Hindlimb muscle (tissue), 1 donor: ENCODE measurements at regions not wholly inside any gene's neighbourhood (a gene's known extent, or its start where the extent isn't known, plus 50 kb on each side); places are given as distances from the start of the nearest gene placed in this dataset.

Experiments used
- DNase-seq: peaks from one replicate; pipeline ENCODE4 v3.0.0-alpha.2; 2013

GRCh38 chr10:4475827-4476490 is 350.0 kb upstream of the AKR1E2 start:
- DNase-seq, result no peak

- no peak for DNase-seq
Observed at GRCh38 chr10:4474829-4475228, 351.2 kb upstream of the AKR1E2 start.

GRCh38 chr10:4473977-4474376 is 352.0 kb upstream of the AKR1E2 start:
- no peak for DNase-seq

DNA sequence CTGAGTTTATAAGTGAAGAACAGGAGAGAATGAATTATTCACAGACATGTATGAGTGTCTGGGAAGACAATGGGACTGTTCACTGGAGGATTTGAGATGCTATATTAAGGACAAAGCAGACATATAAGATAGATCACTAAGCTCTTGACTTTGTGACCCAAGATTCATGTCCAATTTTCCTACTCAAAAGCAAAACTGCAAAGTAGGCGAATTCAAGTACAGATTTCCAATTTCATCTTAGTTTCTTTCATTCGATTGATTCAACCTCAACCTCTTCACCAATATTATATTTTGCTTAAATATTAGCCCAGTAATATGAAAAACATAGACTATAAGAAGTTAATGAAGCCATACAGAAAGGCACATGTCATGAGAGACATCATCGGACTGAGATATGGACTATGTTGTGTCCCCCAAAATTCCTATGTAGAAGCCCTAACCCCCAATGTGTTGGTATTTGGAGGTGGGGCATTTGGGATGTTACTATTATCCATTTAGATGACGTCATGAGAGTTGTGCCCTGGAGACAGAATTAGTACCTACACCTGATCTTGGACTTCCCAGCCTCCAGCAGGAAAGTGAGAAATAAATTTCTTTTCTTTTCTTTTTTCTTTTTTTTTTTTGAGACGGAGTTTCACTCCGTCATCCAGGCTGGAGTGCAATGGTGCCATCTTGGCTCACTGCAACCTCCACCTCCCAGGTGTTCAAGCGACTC is 353.7 kb upstream of the AKR1E2 start:
- no peak for DNase-seq

DNA sequence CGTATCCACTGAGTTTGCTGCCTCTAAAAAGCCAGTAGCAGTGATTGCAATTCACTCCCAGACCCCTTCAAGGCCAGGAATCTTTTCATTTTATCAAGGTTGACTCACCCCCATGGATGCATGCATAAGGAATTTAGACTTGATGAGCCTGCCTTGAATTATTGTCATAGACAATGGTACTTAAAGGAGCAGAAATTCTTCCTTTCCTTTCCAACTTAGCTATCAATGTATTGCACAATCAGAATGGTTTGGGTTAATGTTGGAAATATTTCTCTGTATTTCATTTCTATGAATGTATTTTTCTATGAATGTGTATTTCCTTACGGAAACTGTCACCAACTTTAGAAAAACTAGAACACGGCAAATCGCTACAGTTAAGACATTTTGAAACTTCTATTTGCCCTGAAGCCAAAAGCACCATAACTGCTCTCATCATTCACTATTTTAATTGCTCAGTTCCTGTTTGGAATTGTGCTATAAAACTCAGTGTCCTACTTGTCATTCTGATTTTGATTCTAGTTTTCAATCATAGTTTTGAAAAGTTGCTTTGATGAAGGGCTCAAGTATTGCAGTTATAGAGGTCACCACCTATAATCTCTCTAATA is 355.7 kb upstream of the AKR1E2 start:
- DNase-seq, result no peak

- no peak for DNase-seq
Observed at GRCh38 chr10:4467481-4467880, 358.5 kb upstream of the AKR1E2 start.

GRCh38 chr10:4460267-4460666 is 365.7 kb upstream of the AKR1E2 start:
- no peak for DNase-seq

GRCh38 chr10:4459531-4459930 is 366.5 kb upstream of the AKR1E2 start:
- no peak for DNase-seq

- DNase-seq, result no peak
Observed at GRCh38 chr10:4457597-4457996, 368.4 kb upstream of the AKR1E2 start.

GRCh38 chr10:4456776-4457175 is 369.2 kb upstream of the AKR1E2 start:
- DNase-seq, result no peak

DNA sequence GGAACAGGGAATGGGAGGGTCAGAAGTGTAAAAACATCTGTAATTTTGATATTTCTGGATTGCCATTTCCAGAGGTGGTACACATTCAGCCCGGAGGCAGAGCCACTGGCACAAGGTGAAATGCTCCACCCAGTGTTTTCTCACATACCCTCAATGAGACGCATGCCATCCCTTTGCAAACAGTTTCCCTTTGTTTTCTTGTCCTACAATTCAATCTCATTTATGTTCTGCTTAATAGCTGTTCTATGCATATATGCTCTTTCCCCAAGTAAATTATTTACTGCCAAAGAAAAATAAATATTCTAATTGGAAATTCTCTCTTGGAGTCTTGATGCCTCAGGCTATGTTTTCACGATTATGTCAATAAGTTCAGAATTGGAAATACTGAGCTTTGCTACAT is 369.7 kb upstream of the AKR1E2 start:
- no peak for DNase-seq

GRCh38 chr10:4453950-4454349 is 372.1 kb upstream of the AKR1E2 start:
- DNase-seq, result no peak

GRCh38 chr10:4453276-4453675 is 372.7 kb upstream of the AKR1E2 start:
- DNase-seq, result no peak

GRCh38 chr10:4450981-4451908 is 374.8 kb upstream of the AKR1E2 start:
- DNase-seq, result no peak

DNA sequence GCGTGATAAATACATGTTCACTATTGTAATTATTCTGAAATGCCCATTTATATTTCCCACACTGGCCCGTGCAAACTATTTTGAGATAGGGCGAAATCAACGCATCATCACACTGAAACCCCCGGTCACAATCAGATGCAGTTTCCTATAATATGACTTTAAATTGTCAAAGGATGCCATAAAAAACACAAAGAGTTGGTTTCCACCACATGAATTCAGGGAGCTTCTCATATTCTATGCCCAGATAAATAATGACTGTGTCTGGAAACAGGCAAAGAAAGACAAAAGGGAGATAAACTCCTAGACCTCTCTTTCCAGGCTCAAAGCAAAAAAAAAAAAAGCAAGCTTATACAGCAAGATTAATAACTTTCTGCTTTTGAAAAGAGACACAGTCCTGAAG is 375.8 kb upstream of the AKR1E2 start:
- no peak for DNase-seq

DNA sequence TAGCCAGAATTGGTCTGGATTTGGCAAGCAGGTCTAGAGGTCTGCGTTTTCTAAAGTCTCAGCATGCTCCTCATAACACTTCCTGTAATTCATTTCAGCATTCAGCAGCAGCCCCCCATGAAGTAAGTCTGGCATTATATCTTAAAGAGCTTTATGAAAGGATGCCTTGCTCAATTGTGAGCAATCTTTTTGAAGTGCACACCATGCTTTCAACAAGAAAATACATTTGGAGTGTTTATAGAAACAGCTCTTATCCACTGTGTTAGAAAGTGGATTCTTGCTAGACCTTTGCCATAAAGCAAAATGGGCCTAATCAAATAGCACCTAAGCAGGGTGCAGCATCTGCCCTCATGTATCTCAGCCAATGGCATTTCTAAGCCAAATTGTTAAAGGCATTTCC is 378.0 kb upstream of the AKR1E2 start:
- DNase-seq, result no peak

GRCh38 chr10:4443419-4443818 is 382.6 kb upstream of the AKR1E2 start:
- DNase-seq, result no peak

GRCh38 chr10:4442296-4442695 is 383.7 kb upstream of the AKR1E2 start:
- DNase-seq, result no peak

GRCh38 chr10:4440260-4440659 is 385.7 kb upstream of the AKR1E2 start:
- DNase-seq, result no peak

GRCh38 chr10:4437791-4438190 is 388.2 kb upstream of the AKR1E2 start:
- no peak for DNase-seq

DNA sequence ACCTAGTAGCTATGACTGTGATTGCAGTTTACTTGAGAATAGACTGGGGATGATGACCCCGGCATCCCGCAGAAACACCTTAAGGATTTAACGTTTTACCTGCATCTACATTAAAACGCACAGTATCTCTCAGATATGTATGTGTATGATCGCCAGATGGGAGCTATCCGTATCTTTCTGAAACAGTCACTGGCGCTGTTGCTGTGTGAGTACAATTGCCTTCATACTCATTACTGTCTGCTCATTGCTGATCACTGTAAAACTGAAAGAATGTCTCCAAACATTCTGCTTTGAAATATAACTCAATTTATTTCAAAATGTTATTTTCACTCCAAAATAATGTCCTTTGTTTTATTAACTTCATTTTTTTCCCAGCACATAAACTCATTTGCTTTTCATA is 388.9 kb upstream of the AKR1E2 start:
- DNase-seq, result no peak

DNA sequence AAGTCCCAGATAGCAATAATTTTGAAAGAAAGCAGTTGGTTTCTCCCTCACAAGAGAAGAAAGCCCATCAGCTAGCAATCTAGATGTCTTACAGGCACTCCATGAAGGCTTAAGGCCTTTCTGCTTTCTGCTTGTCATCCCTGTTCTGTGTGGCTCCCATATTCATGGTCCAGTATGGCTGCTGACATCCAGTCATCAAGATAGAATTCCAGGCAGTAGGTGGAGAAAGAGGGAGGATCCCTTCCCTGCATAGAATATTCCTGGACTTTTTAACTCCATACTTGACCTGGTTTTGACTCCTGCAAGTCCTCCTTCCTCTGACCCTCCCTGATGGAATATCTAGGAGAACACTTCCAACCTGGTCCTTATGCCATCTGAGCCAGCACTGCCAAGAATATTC is 389.9 kb upstream of the AKR1E2 start:
- DNase-seq, result no peak

GRCh38 chr10:4434516-4435071 is 391.4 kb upstream of the AKR1E2 start:
- DNase-seq, result no peak
